Motor neuron (in vitro differentiated cells): ENCODE measurements at regions not wholly inside any gene's neighbourhood (a gene's known extent, or its start where the extent isn't known, plus 50 kb on each side); places are given as distances from the start of the nearest gene placed in this dataset.
A peak's percentile ranks its signal among the peaks of the same experiment; 100 is the strongest.

ENCODE experiments used
- ATAC-seq, 8 experiments: fragments of 200-7000 bp; cut with Tn5 transposase; replicated peaks in 6 of 8; 2 replicates each; pipeline ENCODE4 v1.8.0; 2021; ENCODE audit warnings: mild to moderate bottlenecking in 8 of 8, moderate library complexity in 8 of 8
- H3K27ac ChIP-seq, 2 donors: fragments of 250-450 bp; sonication (Bioruptor Pico); 2 replicates each; pipeline ENCODE4 v1.9.0; 2021; ENCODE audit warnings: antibody characterized with exemption in 2 of 2, mild to moderate bottlenecking in 2 of 2, moderate library complexity in 1 of 2
- H3K4me1 ChIP-seq, 2 donors: fragments of 250-450 bp; sonication (Bioruptor Pico); replicated peaks in 1 of 2; 2 replicates each; pipeline ENCODE4 v1.6.1; 2021; ENCODE audit warnings: antibody characterized with exemption in 2 of 2, mild to moderate bottlenecking in 2 of 2, moderate library complexity in 1 of 2
- H3K4me3 ChIP-seq, 5 donors: fragments of 250-450 bp; sonication (Bioruptor Pico); 2 replicates each; pipeline ENCODE4 v1.9.0; 2021; ENCODE audit warnings: antibody characterized with exemption in 5 of 5, mild to moderate bottlenecking in 5 of 5, moderate library complexity in 4 of 5
- WGBS, 10 experiments: fragments of 450-650 bp; shearing (Covaris generic); methylation state at CpG; one replicate each; pipeline ENCODE4 v1.0.0; 2022; 5-methylcytosine and 5-hydroxymethylcytosine counted together
- in situ Hi-C, 9 experiments: fragments of 400-800 bp; cut with MboI; loops; one replicate each; pipeline ENCODE4 v1.15.0; 2021; ENCODE audit warnings: low sequenced_read_pairs in 9 of 9, low pct_unique_long_range_greater_than_20kb in 2 of 9; ENCODE audit not compliant: unreplicated experiment in 9 of 9

GRCh38 chr2:147385600-147385999 is 459.2 kb upstream of the ACVR2A start:
- Histone ChIP-seq H3K4me3 (no peak overlapping the region), H3K4me1 (no peaks in the 10 kb centered on the region), H3K27ac (no peak overlapping the region)
- WGBS, 10 experiments: 60 to 100% (median 75%) methylated on average over 1 of the region's 1 CpG; no CpG with 5 or more reads in 3 of the 10 experiments
- in situ Hi-C loops: loop anchor here in 1 of 9 experiments (25.0 kb wide), 1 partner anchor 477 kb away; no protein-coding TSS in a partner anchor
- no peak for ATAC-seq

DNA sequence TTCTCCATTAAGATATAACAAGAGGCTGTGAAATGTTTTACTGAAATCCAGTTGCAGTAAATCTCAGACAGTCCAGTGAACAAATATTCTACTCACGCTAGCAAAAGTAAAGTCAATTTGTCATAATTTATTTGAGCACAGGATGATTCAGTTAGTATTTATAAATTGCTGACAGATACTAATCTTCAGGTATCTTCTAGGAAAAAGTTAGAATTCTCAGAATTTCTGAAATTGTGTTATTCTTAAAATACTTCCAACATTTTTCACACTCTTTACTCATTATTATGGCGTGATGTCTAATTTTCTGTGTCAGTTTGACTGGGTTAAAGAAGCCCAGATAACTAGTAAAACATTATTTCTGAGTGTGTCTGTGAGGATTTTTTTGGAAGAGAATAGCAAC is 460.2 kb upstream of the ACVR2A start:
- H3K4me1 ChIP-seq: no peaks in the 10 kb centered on the region
- ATAC-seq: peak in 2 of 8 experiments; percentile 24 to 32
- no peak overlapping the region for H3K27ac ChIP-seq
- WGBS, 10 experiments: 43 to 100% (median 84%) methylated on average over 1 to 2 of the region's 2 CpGs; no CpG with 5 or more reads in 1 of the 10 experiments
- in situ Hi-C loops: loop anchor here in 1 of 9 experiments (25.0 kb wide), 1 partner anchor 478 kb away; no protein-coding TSS in a partner anchor
- no peak overlapping the region for H3K4me3 ChIP-seq

- in situ Hi-C loops: loop anchor here in 1 of 9 experiments (25.0 kb wide), 1 partner anchor 480 kb away; no protein-coding TSS in a partner anchor
- 0 to 95% (median 66%) methylated on average over 1 to 3 of the region's 3 CpGs; no CpG with 5 or more reads in 4 of the 10 experiments for WGBS, 10 experiments
- no peak overlapping the region for H3K27ac ChIP-seq
- H3K4me1 ChIP-seq: no peaks in the 10 kb centered on the region
- ATAC-seq: peak in 1 of 8 experiments; percentile 67
- no peak overlapping the region for H3K4me3 ChIP-seq
Observed at GRCh38 chr2:147382322-147382948, 462.4 kb upstream of the ACVR2A start.

DNA sequence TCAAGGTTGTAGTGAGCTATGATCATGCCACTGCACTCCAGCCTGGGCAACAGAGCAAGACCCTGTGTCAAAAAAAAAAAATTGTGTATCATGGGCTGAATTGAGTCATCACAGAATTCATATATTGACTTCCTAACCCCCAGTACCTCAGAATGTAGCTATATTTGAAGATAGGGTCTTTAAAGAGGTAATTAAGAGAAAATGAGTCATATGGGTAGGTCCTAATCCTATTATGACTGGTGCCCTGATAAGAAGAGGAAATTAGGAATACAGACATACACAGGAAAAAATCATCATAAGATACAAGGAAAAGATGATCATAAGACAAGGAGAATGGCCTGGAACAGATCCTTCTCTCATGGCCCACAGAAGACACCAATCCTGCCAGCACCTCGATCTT is 466.4 kb upstream of the ACVR2A start:
- in situ Hi-C loops: loop anchor here in 1 of 9 experiments (25.0 kb wide), 1 partner anchor 484 kb away; no protein-coding TSS in a partner anchor
- Histone ChIP-seq H3K4me3 (no peak overlapping the region), H3K27ac (no peak overlapping the region), H3K4me1 (peaks cover 0 to 6% of the 10 kb centered on the region in 2 donors)
- 0 to 100% (median 55%) methylated on average over 1 of the region's 1 CpG; no CpG with 5 or more reads in 2 of the 10 experiments for whole genome bisulfite sequencing, 10 experiments
- no peak for ATAC-seq

GRCh38 chr2:147375073-147375472 is 469.8 kb upstream of the ACVR2A start:
- 0 to 75% (median 41%) methylated on average over 1 of the region's 1 CpG; no CpG with 5 or more reads in 2 of the 10 experiments for WGBS, 10 experiments
- in situ Hi-C loops: loop anchor here in 1 of 9 experiments (25.0 kb wide), 1 partner anchor 487 kb away; no protein-coding TSS in a partner anchor

DNA sequence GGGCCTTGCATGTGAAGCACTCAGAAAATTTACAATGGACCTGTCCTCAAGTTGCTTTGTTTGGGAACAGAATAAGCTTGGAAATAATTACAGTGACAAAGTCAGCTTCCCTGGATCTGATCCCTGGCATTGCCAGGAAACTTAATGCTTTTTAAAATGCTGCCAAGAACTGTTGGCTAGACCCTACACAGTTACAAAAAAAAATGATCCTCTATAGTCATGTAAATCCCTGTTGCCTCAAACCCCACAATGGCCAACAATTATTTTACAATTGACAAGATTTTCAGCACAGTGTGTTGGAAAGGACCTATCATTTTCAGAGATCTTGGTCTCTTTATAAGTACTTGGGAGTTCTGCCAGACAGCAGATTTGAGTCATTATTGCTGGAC is 470.4 kb upstream of the ACVR2A start:
- in situ Hi-C loops: no loop called here
- peak in 7 of 8 experiments; percentile 32 to 98 (median 90) for ATAC-seq
- H3K4me1 ChIP-seq: peaks cover 0 to 6% of the 10 kb centered on the region in 2 donors
- H3K4me3 ChIP-seq: no peak overlapping the region
- no peak overlapping the region for H3K27ac ChIP-seq

More at GRCh38 chr2:147375073-147375472, 469.8 kb upstream of the ACVR2A start:
- H3K4me3 ChIP-seq: no peak overlapping the region
- no peak overlapping the region for H3K27ac ChIP-seq
- peak in 1 of 8 experiments; percentile 61 for ATAC-seq
- peaks cover 0 to 6% of the 10 kb centered on the region in 2 donors for H3K4me1 ChIP-seq

DNA sequence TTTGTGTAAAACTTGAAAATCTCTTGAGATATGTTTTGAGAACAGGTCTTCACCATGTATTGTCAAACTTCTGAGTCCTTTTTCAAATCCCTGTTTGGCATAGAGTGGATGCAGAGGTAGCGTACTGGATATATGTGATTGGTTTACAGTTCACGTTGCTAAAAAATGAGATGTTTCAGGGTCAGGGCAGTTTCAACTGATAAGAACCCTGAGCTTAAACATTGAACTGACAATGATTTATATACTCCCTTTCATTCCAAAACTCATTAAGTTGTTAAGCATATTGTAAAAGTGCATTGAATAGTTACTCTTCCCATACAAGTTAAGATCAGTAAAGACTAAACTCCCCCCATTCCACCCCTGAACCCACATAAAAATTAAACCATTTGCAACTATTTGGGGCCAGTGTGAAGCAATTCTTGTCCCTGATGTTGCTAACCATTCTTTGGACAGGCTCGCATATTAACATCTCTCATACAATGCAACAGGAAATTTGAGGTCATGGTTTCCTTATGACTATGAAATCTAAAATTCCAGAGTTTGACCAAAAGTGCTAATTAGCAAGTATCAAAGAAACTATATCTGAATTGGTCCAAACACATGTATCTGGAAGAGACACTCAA is 470.9 kb upstream of the ACVR2A start:
- 43 to 80% (median 52%) methylated on average over 1 to 3 of the region's 3 CpGs; no CpG with 5 or more reads in 1 of the 10 experiments for WGBS, 10 experiments
- in situ Hi-C loops: no loop called here
- H3K4me3 ChIP-seq: no peak overlapping the region
- H3K4me1 ChIP-seq: peaks cover 0 to 6% of the 10 kb centered on the region in 2 donors
- H3K27ac ChIP-seq: no peak overlapping the region
- ATAC-seq: peak in 3 of 8 experiments; percentile 9 to 66 (median 43)

DNA sequence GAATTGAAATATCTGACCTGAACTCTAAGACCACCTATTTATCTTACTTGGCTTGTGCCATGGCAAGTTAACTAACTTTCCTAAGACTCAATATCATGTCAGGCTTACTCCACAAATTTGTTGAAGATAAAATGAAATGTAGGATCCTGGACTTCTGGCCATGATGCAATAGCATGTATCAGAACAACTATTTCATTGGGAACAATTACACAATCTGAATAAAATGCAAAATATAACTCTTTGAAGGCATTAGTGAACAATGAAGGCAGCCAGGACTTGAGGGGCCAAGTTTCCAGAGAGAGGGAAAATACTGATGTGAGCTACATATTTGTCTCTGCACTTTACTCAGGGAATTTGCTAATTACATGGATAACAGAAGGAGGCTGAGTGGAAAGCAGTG is 476.5 kb upstream of the ACVR2A start:
- in situ Hi-C loops: no loop called here
- Histone ChIP-seq H3K4me3 (no peak overlapping the region), H3K4me1 (no peaks in the 10 kb centered on the region), H3K27ac (no peak overlapping the region)
- ATAC-seq: no peak

- Histone ChIP-seq H3K27ac (no peak overlapping the region), H3K4me1 (no peaks in the 10 kb centered on the region), H3K4me3 (no peak overlapping the region)
- in situ Hi-C loops: no loop called here
- 6 to 100% (median 88%) methylated on average over 2 to 6 of the region's 6 CpGs; no CpG with 5 or more reads in 1 of the 10 experiments for WGBS, 10 experiments
- ATAC-seq: peak in 3 of 8 experiments; percentile 67 to 84 (median 72)
Observed at GRCh38 chr2:147366279-147366678, 478.6 kb upstream of the ACVR2A start.

DNA sequence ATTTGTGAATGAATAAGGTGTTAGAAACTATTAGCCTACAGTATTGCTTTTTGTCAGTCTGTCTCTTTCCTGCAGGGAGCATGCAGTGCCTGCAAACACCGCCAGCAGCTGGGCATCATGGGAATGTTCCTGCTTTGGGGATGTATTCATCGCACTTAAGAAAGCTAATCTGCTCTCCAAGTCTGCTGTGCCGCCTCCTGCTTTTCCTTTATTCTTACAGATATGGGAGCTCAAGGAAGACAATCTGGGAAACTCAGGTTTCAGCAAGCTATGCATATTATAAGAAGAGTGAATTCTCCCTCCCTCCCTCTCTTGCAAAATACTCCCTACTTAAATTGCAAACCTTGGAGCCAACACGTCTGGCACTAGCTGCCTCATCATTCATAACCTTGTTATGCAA is 479.2 kb upstream of the ACVR2A start:
- no peak overlapping the region for H3K4me3 ChIP-seq
- 34 to 94% (median 57%) methylated on average over 1 to 4 of the region's 4 CpGs; no CpG with 5 or more reads in 2 of the 10 experiments for WGBS, 10 experiments
- in situ Hi-C loops: no loop called here

DNA sequence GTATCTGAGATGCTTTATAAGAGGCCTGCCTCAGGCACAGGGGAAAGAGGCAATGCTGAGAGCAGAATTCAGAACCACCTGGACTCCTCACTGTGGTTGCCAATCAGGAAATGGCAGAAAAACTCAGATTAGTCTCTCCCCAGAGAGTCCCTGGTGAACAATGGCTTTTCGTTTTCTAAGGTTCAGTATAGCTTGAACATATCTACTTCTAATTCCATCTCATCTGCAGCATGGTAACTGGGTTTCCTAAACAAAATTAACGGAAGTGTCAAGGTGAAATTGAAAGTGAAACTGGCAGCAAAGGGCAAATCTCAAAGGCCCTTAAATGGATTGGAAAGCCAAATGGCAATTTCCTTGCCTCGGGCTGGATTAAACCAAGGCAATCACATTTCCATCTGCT is 480.2 kb upstream of the ACVR2A start:
- H3K4me1 ChIP-seq: no peaks in the 10 kb centered on the region
- in situ Hi-C loops: no loop called here
- H3K27ac ChIP-seq: no peak overlapping the region
- 79 to 100% (median 93%) methylated on average over 1 to 3 of the region's 3 CpGs; no CpG with 5 or more reads in 1 of the 10 experiments for WGBS, 10 experiments
- ATAC-seq: no peak
- H3K4me3 ChIP-seq: no peak overlapping the region

More for the DNA sequence above, 479.2 kb upstream of the ACVR2A start:
- Histone ChIP-seq H3K4me1 (no peaks in the 10 kb centered on the region), H3K27ac (no peak overlapping the region)
- peak in 3 of 8 experiments; percentile 86 to 89 (median 86) for ATAC-seq

DNA sequence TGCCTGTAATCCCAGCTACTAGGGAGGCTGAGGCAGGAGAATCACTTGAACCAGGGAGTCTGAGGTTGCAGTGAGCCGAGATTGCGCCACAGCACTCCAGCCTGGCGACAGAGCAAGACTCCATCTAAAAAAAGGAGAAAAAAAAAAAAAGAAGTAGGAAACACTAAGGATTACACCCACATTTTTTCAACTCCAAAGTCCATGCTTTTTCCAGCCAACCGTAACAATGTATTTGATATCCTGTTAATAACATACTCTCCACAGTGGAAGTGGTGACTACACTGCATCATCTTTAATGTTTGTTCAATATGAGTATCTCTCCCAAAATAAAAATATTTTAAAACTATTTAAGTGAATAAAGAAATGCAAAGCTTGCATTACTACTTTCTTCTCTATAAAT is 481.6 kb upstream of the ACVR2A start:
- Histone ChIP-seq H3K4me1 (no peaks in the 10 kb centered on the region), H3K27ac (no peak overlapping the region), H3K4me3 (no peak overlapping the region)
- in situ Hi-C loops: no loop called here
- ATAC-seq: no peak
- WGBS, 10 experiments: 50 to 100% (median 95%) methylated on average over 1 to 4 of the region's 4 CpGs; no CpG with 5 or more reads in 3 of the 10 experiments

- ATAC-seq: no peak
- Histone ChIP-seq H3K4me1 (no peaks in the 10 kb centered on the region), H3K27ac (no peak overlapping the region), H3K4me3 (no peak overlapping the region)
- WGBS, 10 experiments: 10 to 92% (median 67%) methylated on average over 1 of the region's 1 CpG; no CpG with 5 or more reads in 1 of the 10 experiments
- in situ Hi-C loops: no loop called here
Observed at GRCh38 chr2:147358375-147358774, 486.5 kb upstream of the ACVR2A start.
